SK-MEL-5 (cell line): ENCODE measurements at regions not wholly inside any gene's neighbourhood (a gene's known extent, or its start where the extent isn't known, plus 50 kb on each side); places are given as distances from the start of the nearest gene placed in this dataset.
A peak's percentile ranks its signal among the peaks of the same experiment; 100 is the strongest.
"Not testable (repeated sequence)": the region's sequence is repeated elsewhere in the genome, so short reads cannot be mapped to it uniquely, and the experiment has no call there.

Experiments used
- DNase-seq: peaks from one replicate; pipeline ENCODE4 v3.0.0-alpha.2; 2016; ENCODE audit warnings: low read depth, low spot score
- in situ Hi-C: cut with HindIII; loops from 2 replicates; pipeline ENCODE4 v1.10.0; 2016; ENCODE audit warnings: low sequenced_read_pairs, high pct_unique_total_duplicates, low pct_unique_long_range_greater_than_20kb

DNA sequence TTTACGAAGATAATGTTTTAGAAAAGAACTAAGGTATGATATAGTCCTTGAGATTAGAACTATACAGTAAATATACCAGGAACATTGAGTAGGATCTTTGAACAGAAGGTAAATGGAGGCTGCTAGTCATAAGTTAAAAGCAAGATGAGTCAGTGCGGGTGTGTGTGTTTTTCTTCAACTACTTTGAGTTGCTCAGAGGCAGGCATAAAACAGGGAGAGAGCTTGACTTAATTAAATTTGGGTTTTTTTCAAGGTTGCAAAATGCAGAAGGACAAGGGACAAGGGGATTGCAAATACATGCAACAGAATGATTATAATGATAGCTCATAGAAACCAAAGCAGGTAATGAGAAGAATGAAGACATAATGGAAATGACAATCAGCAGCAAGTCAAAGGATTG, 815.1 kb downstream of the NCAM2 start:
- in situ Hi-C loops, result no loop called here
- DNase-seq, result no peak

GRCh38 chr21:21813934-21814333, 815.7 kb downstream of the NCAM2 start:
- in situ Hi-C loops, result no loop called here
- no peak for DNase-seq

GRCh38 chr21:21816778-21817177, 818.6 kb downstream of the NCAM2 start:
- DNase-seq, result no peak
- in situ Hi-C loops, result no loop called here

GRCh38 chr21:21818898-21819297, 820.7 kb downstream of the NCAM2 start:
- in situ Hi-C loops, result no loop called here
- no peak for DNase-seq

- in situ Hi-C loops, result no loop called here
Observed at GRCh38 chr21:21828130-21828529, 829.9 kb downstream of the NCAM2 start.

DNA sequence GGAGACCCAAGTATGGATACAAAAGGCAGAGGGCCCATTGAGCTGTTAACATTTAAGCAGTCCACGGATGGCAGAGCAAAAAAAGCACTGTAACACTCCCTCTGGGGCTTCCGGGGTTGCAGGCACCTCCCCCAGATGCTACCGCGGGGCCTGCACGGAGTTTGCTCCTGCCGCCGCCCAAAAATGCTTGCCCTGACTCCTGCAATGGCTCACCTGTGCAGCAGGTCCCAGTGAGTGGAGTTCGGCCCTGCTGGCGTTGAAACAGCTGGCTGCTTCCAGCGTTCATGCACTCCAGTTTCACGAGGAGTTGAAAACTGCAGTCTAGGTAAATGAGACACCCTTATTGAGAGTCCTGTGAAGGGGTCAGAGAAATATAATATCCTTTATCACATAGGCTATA, 832.8 kb downstream of the NCAM2 start:
- no peak for DNase-seq
- in situ Hi-C loops, result no loop called here

More at GRCh38 chr21:21828130-21828529, 829.9 kb downstream of the NCAM2 start:
- DNase-seq, result no peak

GRCh38 chr21:21845901-21846300, 847.7 kb downstream of the NCAM2 start:
- no peak for DNase-seq

GRCh38 chr21:21851205-21851604, 853.0 kb downstream of the NCAM2 start:
- no peak for DNase-seq
- in situ Hi-C loops, result no loop called here

More at GRCh38 chr21:21845901-21846300, 847.7 kb downstream of the NCAM2 start:
- in situ Hi-C loops, result no loop called here

GRCh38 chr21:21851657-21852056, 853.4 kb downstream of the NCAM2 start:
- in situ Hi-C loops, result no loop called here
- DNase-seq, result peak; percentile 30

DNA sequence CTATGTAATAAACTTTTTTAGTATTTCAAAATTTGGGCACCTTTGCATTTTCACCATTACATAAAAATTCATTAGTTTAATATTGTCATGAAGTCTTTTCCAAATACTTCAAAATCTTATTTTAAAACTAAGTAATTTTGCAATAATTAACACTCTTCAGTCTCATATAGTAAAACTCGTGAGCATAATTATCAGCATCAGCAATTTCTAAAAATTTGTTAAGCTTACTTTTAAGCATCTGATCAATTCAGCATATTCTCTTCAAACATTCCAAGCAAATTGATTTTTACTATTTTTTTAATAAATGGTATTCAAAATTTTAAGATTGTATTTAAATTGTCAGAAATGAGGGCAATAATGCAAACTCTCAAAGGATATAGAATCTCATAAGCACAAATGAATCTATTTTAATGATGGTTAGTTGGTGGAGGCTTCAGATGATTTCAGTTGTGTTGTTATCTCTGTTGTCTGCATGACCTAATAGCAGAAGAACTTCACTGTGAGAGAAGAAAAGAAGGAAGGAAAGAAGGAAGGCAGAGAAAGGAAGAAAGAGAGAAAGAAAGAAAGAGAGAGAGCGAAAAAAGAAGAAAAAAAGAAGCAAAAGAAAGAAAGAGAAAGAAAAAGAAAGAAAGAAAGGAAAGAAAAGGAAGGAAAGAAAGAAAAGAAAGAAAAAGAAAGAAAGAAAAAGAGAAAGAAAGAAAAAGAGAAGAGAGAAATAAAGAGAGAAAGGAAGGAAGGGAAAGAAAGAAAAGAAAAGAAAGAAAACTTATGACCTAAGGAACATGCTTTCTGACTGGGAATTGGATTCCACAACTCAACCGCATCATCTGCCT, 860.5 kb downstream of the NCAM2 start:
- in situ Hi-C loops, result no loop called here
- DNase-seq, result no peak

- in situ Hi-C loops, result no loop called here
- no peak for DNase-seq
Observed at GRCh38 chr21:21860888-21861287, 862.7 kb downstream of the NCAM2 start.

- in situ Hi-C loops, result no loop called here
Observed at GRCh38 chr21:21864321-21864840, 866.2 kb downstream of the NCAM2 start.

GRCh38 chr21:21897275-21897883, 899.2 kb downstream of the NCAM2 start:
- no peak for DNase-seq
- in situ Hi-C loops, result no loop called here

More at GRCh38 chr21:21864321-21864840, 866.2 kb downstream of the NCAM2 start:
- no peak for DNase-seq

- in situ Hi-C loops, result no loop called here
- DNase-seq, result no peak
Observed at GRCh38 chr21:21898801-21899200, 900.6 kb downstream of the NCAM2 start.

DNA sequence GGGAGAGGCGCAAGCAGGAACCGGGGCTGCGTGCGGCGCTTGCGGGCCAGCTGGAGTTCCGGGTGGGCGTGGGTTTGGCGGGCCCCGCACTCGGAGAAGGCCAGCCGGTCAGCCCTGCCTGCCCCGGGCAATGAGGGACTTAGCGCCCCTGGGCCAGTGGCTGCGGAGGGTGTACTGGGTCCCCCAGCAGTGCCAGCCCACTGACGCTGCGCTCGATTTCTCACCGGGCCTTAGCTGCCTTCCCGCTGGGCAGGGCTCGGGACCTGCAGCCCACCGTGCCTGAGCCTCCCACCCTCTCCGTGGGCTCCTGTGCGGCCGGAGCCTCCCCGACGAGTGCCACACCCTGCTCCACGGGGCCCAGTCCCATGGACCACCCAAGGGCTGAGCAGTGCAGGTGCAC, 904.2 kb downstream of the NCAM2 start:
- DNase-seq, in situ Hi-C loops: not testable (repeated sequence)

GRCh38 chr21:21907271-21907670, 909.1 kb downstream of the NCAM2 start:
- in situ Hi-C loops, result no loop called here
- peak; percentile 51 for DNase-seq

- in situ Hi-C loops, result no loop called here
- no peak for DNase-seq
Observed at GRCh38 chr21:21915816-21916215, 917.6 kb downstream of the NCAM2 start.

DNA sequence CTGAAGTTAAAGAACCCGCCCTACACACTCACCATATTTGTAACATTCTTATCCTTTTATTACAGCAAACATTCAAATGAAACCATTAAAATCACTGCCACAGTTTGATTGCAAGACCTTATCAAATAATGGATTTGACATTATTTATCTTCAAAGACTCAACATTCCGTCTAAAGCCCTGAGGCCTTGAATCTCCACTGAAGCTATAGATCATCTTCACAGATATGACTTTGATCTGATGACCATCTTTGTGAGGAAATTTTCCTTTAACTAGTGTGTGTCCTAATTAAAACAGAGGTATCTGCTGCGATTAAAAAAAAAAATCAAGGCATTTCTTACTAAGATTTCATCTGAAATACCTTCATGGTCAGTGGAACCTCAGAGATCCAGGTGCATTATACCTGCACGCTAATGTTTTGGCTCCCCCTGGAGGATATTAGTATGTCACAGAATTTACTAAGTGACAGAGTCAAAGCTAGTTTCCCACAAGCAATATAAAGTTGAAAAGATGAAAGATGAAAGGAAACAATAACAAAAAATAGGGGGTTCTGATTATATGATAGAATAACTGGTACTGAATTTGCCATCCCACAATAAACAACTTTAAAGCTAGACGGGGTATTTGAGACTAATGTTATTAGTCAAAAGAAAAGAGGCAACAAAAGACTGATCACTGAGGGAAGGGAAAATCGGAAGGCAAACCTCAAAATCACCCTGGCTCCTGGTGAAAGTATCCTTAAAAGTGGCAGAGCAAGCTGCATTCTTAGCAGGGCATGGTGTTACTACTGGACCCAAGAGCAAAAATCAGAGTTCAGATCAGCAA, 923.4 kb downstream of the NCAM2 start:
- in situ Hi-C loops, result no loop called here
- peak; percentile 58 for DNase-seq
